Lower leg skin (tissue), 4 donors: ENCODE measurements at regions not wholly inside any gene's neighbourhood (a gene's known extent, or its start where the extent isn't known, plus 50 kb on each side); places are given as distances from the start of the nearest gene placed in this dataset.

ENCODE experiments used
- DNase-seq, 2 donors: peaks; one replicate each; pipeline ENCODE4 v3.0.0-alpha.2; 2019; ENCODE audit warnings: low spot score in 2 of 2
- H3K4me3 ChIP-seq: fragments of 200-600 bp; sonication (generic); 2 replicates; pipeline ENCODE4 v1.5.1; 2017; ENCODE audit warnings: mild to moderate bottlenecking, low read depth; ENCODE audit not compliant: poor library complexity, severe bottlenecking
- CTCF ChIP-seq, 3 donors: fragments of 450-650 bp; IDR thresholded peaks; one replicate each; pipeline ENCODE4 v1.5.1; 2016; ENCODE audit warnings: antibody characterized with exemption in 3 of 3, mild to moderate bottlenecking in 3 of 3, moderate library complexity in 2 of 3
- POLR2A ChIP-seq, 2 donors: fragments of 450-650 bp; IDR thresholded peaks; one replicate each; pipeline ENCODE4 v1.6.1; 2016 to 2017; ENCODE audit warnings: antibody characterized with exemption in 2 of 2, mild to moderate bottlenecking in 1 of 2, moderate library complexity in 1 of 2
- WGBS, 2 donors: methylation state at CpG; one replicate each; pipeline ENCODE4 v1.1.5; 2018; 5-methylcytosine and 5-hydroxymethylcytosine counted together
- intact Hi-C: fragments of 100-400 bp; cut with DNase I; formaldehyde crosslinking; loops from one replicate; pipeline ENCODE4 v1.15.0; 2023; ENCODE audit warnings: low total_unique reads

- no peak overlapping the region for H3K4me3 ChIP-seq
- intact Hi-C loops, result no loop called here
- no peak for DNase-seq
- 55 to 61% methylated on average over 6 of the region's 6 CpGs for WGBS, 2 donors
- TF ChIP-seq POLR2A (IDR thresholded peaks at IDR 0.05) (no peak), CTCF (IDR thresholded peaks at IDR 0.05) (no peak)
Observed at GRCh38 chr15:69848096-69848495, 249.6 kb downstream of the TLE3 start.

- 61 to 67% methylated on average over 4 of the region's 4 CpGs for WGBS, 2 donors
- intact Hi-C loops, result no loop called here
- DNase-seq, result no peak
- no peak overlapping the region for H3K4me3 ChIP-seq
- TF ChIP-seq POLR2A (IDR thresholded peaks at IDR 0.05), result no peak
- no peak for TF ChIP-seq CTCF (IDR thresholded peaks at IDR 0.05)
Observed at GRCh38 chr15:69848551-69849231, 249.0 kb downstream of the TLE3 start.

- no peak overlapping the region for H3K4me3 ChIP-seq
- TF ChIP-seq CTCF (IDR thresholded peaks at IDR 0.05), result no peak
- no peak for TF ChIP-seq POLR2A (IDR thresholded peaks at IDR 0.05)
- DNase-seq, result no peak
- WGBS, 2 donors, result 90 to 92% methylated on average over 4 of the region's 4 CpGs
- intact Hi-C loops, result no loop called here
Observed at GRCh38 chr15:69849232-69849610, 248.5 kb downstream of the TLE3 start.

- no peak for DNase-seq
- TF ChIP-seq POLR2A (IDR thresholded peaks at IDR 0.05), result no peak
- no peak for TF ChIP-seq CTCF (IDR thresholded peaks at IDR 0.05)
- 82 to 90% methylated on average over 3 of the region's 3 CpGs for WGBS, 2 donors
- no peak overlapping the region for H3K4me3 ChIP-seq
- intact Hi-C loops, result no loop called here
Observed at GRCh38 chr15:69852482-69852881, 245.2 kb downstream of the TLE3 start.

GRCh38 chr15:69852916-69853315, 244.8 kb downstream of the TLE3 start:
- intact Hi-C loops, result no loop called here
- no peak overlapping the region for H3K4me3 ChIP-seq
- DNase-seq, result no peak
- TF ChIP-seq CTCF (IDR thresholded peaks at IDR 0.05), result no peak
- no peak for TF ChIP-seq POLR2A (IDR thresholded peaks at IDR 0.05)
- 87 to 89% methylated on average over 4 of the region's 4 CpGs for WGBS, 2 donors

GRCh38 chr15:69853544-69853951, 244.2 kb downstream of the TLE3 start:
- peak in 1 of 2 donors; percentile 41 for DNase-seq
- WGBS, 2 donors, result 71 to 80% methylated on average over 6 of the region's 6 CpGs
- TF ChIP-seq POLR2A (IDR thresholded peaks at IDR 0.05) (no peak), CTCF (IDR thresholded peaks at IDR 0.05) (no peak)
- intact Hi-C loops, result no loop called here
- H3K4me3 ChIP-seq, result no peak overlapping the region
